GM19438 (cell line): ENCODE measurements at regions not wholly inside any gene's neighbourhood (a gene's known extent, or its start where the extent isn't known, plus 50 kb on each side); places are given as distances from the start of the nearest gene placed in this dataset.

Experiments used
- ATAC-seq: cut with Tn5 transposase; IDR thresholded peaks from one replicate; pipeline ENCODE4 v1.9.1; 2021; ENCODE audit warnings: low read depth; ENCODE audit not compliant: unreplicated experiment

- no peak for ATAC-seq
Measured at GRCh38 chr20:7302250-7302649, 534.8 kb downstream of the BMP2 start.

- ATAC-seq = no peak
Measured at GRCh38 chr20:7305976-7306375, 538.5 kb downstream of the BMP2 start.

GRCh38 chr20:7308163-7308562 lies 540.7 kb downstream of the BMP2 start:
- ATAC-seq = no peak

- ATAC-seq = no peak
Measured at GRCh38 chr20:7313047-7313446, 545.6 kb downstream of the BMP2 start.

GRCh38 chr20:7323957-7324356 lies 556.5 kb downstream of the BMP2 start:
- ATAC-seq = no peak

GRCh38 chr20:7327810-7328209 lies 560.3 kb downstream of the BMP2 start:
- no peak for ATAC-seq

- no peak for ATAC-seq
Measured at GRCh38 chr20:7330850-7331249, 563.4 kb downstream of the BMP2 start.

- ATAC-seq = no peak
Measured at GRCh38 chr20:7332169-7332568, 564.7 kb downstream of the BMP2 start.

GRCh38 chr20:7333841-7334240 lies 566.4 kb downstream of the BMP2 start:
- ATAC-seq = no peak

GRCh38 chr20:7346026-7346425 lies 578.5 kb downstream of the BMP2 start:
- no peak for ATAC-seq

GRCh38 chr20:7346562-7346961 lies 579.1 kb downstream of the BMP2 start:
- no peak for ATAC-seq

- no peak for ATAC-seq
Measured at GRCh38 chr20:7347409-7347808, 579.9 kb downstream of the BMP2 start.

GRCh38 chr20:7348253-7348652 lies 580.8 kb downstream of the BMP2 start:
- no peak for ATAC-seq

GRCh38 chr20:7352165-7352564 lies 584.7 kb downstream of the BMP2 start:
- no peak for ATAC-seq

GRCh38 chr20:7355051-7355450 lies 585.2 kb downstream of the HAO1 start:
- ATAC-seq = no peak

- ATAC-seq = no peak
Measured at GRCh38 chr20:7358670-7359069, 581.6 kb downstream of the HAO1 start.

- ATAC-seq = no peak
Measured at GRCh38 chr20:7359739-7360138, 580.5 kb downstream of the HAO1 start.

GRCh38 chr20:7361321-7361720 lies 578.9 kb downstream of the HAO1 start:
- no peak for ATAC-seq

- no peak for ATAC-seq
Measured at GRCh38 chr20:7361931-7362330, 578.3 kb downstream of the HAO1 start.

GRCh38 chr20:7362601-7363000 lies 577.7 kb downstream of the HAO1 start:
- ATAC-seq = no peak

- no peak for ATAC-seq
Measured at GRCh38 chr20:7366189-7366588, 574.1 kb downstream of the HAO1 start.

- no peak for ATAC-seq
Measured at GRCh38 chr20:7371518-7372163, 568.6 kb downstream of the HAO1 start.

GRCh38 chr20:7375905-7376304 lies 564.4 kb downstream of the HAO1 start:
- ATAC-seq = no peak
